GM18873 (cell line): ENCODE measurements at regions not wholly inside any gene's neighbourhood (a gene's known extent, or its start where the extent isn't known, plus 50 kb on each side); places are given as distances from the start of the nearest gene placed in this dataset.
"Not testable (repeated sequence)": the region's sequence is repeated elsewhere in the genome, so short reads cannot be mapped to it uniquely, and the experiment has no call there.

Experiments
- ATAC-seq: cut with Tn5 transposase; IDR thresholded peaks from one replicate; pipeline ENCODE4 v1.9.1; 2021; ENCODE audit warnings: mild to moderate bottlenecking, moderate library complexity, moderate number of reproducible peaks; ENCODE audit not compliant: unreplicated experiment, low FRiP score

DNA sequence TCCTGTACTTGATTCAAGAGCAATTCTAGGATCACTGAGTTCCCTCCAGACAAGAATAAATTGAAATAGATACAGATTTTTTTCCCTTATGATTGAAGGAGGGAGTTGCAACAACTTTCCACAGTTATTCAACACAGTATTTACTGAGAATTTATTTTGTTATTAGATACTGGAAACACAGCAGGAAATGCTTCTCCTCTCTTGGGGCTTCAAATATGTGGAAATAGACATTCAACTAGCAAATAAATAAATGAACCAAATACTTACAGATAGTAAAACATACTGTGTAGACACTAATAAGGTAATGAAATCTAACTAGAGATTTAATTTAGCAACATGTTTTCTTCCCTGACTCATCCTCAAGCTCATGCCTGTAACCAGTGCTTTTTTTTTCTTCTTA is 169.2 kb downstream of the LNPK start:
- no peak for ATAC-seq

DNA sequence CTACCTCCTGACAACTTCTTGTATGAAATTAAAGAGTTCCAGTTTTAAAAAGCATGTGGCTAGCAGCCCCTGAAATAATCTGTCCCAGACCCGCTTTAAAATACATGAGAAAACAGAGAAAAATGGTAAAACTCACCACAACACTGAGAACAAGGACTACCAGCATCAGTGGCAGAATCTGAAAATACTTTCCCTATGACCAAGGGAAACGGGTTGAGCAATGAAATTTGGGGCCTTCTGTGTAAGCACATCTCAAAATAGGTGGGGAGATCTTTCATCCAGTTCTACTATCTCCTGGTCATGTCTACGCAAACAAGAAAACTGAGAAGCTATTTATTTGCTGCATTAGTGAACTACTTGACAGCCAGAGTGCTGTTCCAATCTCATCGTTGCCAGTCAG is 172.3 kb downstream of the LNPK start:
- no peak for ATAC-seq

DNA sequence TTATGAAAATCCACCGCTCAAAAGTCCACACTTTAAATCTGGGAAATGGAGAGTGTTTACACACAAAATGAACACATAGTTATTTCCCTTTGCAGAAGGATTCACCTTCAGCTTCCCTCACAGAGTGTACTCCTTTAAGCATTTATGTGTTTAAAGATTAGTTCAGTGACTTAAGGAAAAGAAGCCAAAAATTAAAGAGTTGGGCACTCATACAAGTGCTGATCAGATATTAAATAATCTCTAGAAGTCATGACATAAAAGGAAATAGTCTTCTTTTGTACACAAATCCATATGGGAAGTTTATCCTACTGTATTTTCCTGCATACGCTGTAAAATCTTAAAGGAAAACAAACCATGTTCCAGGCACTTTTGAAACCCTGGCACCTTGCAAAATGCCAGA is 174.2 kb downstream of the LNPK start:
- ATAC-seq = no peak

DNA sequence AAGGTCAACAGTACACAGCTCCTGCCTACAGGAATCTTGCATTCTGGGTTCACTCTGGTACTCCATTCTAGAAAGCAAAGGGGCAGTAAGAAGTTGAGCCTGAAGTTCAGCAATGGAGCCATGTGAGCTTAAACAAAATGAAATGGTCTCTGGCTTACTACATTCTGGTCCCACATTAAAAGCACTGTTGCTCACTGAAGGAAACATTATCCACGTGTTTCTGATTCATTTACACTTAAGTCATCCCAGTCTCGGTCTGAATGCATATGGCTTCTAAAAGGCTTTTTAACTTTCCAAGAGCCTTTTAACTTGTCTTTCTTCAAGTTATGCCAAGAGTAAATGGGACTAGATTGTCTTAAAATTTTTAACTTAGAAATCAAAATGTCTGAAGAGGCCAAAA is 177.8 kb downstream of the LNPK start:
- ATAC-seq = no peak

DNA sequence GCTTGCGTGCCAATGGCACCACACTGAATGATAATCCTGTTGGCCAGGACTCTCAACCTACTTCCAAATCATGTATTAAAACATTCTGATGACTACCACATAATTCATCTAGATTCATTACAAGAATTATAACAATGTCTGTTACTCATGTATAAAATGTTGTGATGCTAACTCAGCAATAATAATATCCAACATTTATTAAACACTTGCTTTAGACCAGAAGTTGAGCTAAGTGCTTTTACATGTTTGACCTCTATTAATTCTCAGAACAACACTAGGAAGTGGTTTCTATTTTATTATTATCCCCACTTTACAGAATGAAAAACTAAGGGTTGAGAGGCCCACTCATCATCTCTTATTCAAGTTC is 178.4 kb downstream of the LNPK start:
- no peak for ATAC-seq

DNA sequence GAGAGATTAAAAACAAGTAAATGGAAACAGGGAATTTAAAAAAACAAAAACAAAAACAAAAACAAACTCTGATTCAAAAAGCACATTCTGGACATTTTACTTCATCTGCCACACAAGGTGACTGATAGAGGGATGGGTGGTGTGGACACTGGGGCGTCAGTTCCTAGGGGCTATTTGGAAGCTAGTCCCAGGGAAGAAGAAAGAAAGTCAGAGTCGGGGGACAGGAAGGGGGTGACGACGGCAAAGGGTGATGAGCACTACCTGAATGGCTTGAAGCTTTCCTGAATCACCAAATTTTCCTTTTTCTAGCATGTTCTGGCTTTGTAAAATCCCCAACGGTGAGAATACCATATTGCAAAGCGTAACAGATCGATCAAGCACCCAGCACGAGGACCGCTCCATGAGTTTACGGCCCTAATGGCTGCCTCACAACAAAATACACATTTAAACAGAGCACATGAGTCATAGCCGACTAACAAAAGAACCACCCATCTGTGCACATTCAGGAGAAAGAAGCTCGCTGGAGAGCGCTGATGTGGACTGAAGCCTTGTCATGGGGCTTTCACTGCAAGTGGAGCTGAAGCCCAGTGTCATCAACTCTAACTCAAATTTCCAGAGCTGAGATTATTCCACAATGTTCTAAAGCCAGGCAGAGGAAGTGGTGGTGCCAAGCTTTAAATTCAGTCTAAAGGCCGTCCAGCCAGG is 178.9 kb downstream of the LNPK start:
- ATAC-seq = no peak

DNA sequence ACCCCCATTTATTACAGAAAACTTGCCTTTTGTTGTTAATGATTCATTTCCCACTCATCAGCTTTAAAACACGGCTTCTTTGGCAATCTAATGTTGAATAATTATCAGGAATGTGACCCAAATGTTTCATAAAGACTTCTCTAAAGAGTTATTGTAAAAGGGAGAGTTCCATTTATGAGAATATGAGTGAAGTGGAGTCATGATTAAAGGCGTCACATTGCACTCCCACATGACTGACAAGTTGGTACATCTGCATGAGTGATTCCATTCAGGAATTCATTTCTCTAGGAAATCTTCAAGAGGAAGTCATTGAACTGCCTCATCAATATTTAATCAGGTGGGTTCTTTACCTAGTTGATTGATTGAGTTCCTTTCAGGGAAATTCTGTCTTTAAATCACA is 184.8 kb downstream of the LNPK start:
- ATAC-seq = no peak

DNA sequence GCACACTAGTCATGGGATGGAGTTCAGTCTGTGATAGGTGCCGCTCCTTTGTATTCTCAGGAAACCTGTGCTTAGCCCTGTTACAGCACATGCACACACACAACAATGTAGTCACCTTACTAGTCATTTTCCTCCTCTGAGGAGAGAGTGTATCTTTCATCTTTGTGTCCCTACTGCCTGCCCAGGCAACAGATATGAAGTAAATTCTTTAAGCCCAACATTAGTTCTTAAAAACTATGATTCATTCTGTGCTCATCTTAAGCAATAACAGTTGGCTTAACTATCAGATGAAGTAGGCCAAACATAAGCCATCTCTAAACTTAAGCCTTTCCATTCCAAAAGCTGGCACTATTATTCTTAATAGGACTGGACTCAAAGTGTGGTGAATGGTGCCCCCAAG is 186.5 kb downstream of the LNPK start:
- ATAC-seq = no peak

DNA sequence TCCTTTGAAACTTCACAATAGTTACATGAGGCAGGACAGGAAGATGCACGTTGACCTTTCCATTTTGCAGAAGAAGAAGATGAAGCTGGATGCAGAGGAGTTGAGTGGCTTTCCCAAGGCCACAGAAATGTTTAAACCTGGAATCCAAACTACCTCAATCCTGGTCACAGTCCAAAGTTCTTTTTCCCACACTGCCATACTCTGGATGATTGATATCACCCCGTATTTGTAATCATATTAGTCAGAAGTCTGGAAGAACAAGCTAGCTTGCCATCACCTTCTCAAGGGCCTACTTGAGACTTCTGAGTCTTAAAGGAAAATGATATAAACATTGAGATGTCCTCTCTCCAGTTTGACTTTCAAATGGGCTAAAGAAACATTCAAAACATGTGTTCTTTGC is 190.1 kb downstream of the LNPK start:
- ATAC-seq = no peak

DNA sequence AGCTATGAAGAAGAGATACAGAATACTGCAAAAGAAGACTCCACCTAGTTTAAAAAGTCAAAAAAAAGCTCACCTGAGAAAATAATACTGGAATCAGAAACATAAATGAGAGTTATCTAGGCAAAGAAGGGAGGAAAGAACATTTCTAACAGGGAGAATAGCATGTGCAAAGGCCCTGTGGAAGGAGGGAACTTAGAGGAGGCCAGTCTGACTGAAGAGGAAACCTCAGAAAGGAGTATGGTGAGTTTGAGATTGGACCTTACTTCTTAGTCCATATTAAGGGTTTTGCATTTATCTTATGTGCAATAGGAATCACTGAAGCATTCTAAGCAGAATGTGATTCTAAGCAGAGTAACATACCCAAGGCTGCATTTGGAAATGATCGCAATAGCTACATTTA is 193.2 kb downstream of the LNPK start:
- ATAC-seq = no peak

DNA sequence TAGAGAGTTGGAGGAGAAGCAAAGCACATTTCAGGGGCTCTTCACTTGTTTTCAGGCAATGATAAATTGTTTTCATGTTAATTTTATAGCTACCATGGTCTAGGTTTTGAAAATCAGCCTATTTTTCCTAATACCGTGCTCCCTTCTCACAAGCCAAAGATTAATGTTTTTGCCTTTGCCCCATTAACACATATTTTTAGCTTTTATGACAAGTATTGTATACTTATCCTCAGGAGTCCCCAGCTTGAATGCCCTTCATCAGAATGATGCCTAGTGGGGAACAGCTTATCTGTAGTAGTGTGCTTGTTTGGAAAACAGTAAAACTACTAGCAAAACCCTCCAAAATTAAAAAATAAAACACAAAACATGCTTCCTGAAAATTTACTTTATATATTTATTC is 194.0 kb downstream of the LNPK start:
- no peak for ATAC-seq

DNA sequence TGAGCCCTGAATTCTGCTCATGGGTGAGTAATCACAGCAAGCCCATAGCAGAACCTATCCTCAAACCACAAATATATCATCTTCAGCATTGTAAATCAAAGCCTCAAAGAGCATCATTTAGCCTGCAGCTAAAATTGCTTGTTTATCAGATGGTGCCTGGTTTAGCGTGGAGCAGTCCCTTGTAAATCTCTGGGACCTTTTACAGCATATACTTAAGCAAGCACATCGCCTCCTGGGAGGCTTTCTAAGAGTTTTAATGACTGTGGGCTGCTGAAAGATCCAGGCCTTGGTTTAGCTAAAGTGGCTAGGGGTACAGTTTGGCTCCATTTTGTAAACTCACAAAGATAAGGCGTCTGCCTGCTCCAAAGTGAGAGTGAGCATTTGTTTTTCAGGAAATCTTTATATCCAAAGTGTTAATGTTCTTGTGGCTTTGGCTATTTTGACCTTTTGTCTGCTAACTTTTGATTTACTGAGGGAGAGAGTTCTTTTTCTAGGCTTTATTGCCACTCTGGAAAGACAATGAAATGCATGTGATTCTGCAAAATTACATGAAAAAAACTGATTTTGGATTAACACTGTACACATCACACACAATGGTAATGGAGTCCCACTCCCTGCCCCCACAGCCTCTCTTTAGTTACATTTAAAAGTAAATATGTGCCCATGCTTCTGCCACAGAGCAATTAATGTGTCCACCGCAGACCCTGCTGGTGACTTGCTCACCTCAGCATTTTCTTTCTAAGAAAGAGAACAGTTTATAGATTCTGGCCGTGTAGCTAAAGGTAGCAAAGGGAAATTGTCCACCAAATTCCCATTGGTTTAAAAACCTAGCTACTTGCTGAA is 194.8 kb downstream of the LNPK start:
- no peak for ATAC-seq

DNA sequence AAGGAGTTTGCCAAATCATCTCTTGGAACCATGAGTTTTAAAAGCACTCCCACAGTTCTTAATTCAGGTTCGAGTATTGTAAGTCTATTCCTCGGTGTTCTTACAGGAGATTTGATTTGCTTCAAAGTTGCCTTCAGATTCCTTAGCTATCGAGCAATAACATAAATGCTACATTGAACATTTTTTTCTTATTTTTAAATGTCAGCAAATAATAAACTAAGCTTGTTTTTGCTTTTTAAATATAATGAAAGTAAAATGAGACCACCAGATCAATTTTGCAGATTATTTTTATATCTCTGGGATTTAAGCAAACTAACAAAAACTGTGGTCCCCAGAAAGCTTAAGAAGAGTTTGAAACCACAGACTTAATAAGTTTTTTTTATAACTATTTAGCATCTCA is 195.5 kb downstream of the LNPK start:
- no peak for ATAC-seq

DNA sequence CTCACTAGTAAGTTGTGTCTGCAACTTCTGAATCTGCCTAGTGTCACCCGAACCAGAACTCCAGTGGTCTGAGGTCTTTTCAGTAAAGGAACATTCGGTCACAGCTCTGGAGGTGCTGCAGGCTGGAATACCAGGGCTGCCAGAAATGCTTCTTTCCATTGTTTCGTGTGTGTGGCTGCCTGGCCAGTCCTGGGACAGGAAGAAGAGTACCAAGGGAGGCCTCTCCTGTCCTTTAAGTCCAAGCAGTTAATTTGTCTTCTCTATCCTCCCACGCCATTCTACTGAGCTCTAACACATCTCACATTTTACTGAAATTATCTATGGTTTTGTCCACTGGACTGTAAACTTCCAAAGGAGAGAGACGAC is 196.0 kb downstream of the LNPK start:
- no peak for ATAC-seq

DNA sequence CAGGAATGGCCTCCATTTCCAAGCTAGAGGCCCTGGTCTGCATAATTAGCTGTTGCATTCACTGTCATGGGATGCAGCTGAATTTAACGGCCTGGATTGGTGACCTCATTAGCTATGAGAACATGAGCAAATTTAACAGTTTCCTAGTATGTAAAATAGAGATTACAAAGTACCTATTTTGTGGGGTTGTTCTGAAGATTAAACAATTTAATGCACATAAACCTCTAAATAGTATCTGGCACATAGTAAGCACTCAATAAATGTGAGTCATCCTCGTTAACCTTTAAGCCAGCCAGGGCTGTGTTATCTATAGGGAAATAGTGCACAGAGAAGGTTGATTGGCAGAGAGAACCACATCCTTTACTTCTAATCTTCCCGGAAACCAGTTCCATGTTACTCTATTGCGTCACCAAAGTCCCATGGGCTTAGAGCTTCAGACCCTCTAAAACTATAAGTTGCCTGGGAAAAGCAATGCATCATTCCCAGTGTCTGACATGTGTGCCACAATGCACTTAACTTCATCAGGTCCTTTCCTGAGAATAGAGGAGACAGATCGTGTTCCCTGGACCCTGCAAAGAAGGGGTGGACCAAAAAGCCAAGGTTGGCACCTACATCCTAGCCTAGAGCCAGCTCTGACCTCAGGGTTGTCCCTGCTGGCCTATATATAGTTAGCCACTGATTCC is 196.5 kb downstream of the LNPK start:
- no peak for ATAC-seq

DNA sequence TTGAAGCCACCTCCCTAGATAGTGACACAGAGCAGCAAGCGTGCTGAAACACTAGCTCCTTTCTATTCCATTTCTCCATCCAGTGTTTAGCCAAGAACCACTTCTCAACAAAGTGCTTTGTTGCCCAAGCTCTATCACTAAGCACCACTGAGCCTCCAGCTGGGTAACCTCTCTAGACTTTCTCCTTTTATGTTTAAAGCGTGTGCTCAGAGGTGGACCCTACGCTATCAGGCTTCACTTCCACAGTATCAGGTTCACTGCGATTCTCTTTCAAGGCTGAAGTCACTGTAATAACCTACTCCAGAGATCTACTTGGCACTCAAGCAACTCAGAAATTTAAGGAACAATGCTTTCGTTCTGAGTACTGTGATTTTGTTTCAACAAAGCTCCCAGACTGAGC is 197.9 kb downstream of the LNPK start:
- no peak for ATAC-seq

DNA sequence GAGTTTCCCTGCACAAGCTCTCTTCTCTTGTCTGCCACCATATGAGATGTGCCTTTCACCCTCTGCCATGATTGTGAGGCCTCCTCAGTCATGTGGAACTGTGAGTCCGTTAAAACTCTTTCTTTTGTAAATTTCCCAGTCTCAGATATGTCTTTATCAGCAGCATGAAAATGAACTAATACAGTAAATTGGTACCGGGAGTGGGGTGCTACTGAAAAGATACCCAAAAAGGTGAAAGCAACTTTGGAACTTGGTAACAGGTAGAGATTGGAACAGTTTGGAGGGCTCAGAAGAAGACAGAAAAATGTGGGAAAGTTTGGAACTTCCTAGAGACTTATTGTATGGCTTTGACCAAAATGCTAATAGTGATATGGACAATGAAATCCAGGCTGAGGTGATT is 205.6 kb downstream of the LNPK start:
- not testable (repeated sequence) for ATAC-seq

DNA sequence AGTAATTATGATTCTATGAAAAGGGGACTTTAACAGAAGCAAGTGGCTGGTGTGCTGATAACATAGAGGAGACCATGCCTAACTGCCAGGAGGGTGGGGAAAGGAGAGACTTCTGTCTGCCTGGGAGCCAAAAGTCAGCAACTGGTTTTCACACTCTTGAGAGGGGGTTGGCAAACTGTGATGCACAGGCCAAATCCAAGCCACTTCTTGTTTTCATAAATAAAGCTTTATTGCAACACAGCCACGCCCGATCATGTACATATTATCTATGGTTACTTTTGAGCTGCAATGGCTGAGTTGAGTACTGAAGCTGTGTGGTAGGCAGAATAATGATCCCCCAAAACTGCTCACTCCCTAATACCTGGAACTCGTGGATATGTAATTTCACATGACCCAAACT is 208.4 kb downstream of the LNPK start:
- no peak for ATAC-seq

DNA sequence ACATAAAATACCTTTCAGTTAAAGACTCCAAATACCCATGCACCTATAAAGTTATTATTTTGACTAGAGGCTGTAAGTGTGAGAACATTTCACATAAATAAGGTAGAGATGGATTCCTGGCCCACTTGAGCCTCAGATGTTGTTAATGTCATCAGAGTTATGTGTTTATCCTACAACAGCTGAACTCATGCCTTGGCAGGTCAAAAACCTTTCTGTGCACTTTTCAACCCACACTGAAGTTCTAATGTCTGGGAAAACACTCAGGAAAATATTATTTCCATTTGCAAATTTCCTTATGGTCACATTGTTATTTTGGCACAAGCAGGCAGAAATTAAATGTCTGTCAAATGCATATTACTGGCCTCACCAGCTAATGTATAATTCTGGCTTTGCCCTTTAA is 209.2 kb downstream of the LNPK start:
- no peak for ATAC-seq

DNA sequence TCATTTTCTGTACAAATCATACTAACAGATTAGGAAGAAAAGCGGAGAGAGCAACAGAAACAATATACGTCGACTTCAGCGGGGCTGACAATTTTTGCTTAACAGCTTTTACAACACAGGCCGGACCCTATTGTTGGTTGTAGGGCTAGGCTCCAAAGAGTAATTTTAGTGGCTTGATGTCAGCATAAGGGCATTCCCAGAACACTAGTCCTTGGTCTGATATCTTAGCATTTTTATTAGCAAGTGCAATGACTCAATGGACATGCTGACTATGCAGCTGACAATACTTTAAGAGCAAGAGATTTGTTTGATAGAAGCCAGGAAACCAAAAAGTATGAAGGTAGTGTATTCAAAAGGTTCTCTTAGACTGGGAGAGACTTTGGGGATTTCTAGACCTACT is 209.9 kb downstream of the LNPK start:
- no peak for ATAC-seq

DNA sequence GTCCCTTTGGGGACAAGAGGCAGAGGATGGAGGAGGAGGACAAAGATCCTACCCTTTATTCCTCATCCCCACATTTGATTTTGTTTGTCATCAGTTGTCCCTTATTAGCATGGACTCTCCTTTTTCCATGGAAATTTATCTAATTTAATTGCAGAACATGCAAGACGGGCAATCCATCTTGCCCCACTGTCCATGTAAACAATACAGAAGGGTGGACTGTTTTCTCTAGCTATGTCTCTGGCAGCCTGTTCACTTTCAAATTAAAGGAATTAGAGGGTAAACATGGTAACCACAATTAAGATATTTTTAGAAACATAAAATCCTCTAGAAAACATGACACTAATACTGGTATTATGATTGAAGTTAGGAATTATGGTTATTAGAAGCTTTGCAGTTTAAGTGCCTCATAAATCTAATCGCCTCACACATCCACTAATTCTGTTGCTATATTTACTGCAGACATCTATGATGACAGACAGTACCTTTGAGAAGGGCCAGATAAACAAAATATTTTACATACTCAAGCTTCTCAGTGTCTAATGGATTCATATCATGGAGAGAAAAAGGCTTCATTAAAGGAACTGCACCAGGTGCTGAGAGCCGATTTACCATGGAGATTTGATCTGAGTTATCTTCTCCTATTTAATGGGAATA is 215.5 kb downstream of the LNPK start:
- no peak for ATAC-seq
